HT-29 (cell line): ENCODE measurements at regions not wholly inside any gene's neighbourhood (a gene's known extent, or its start where the extent isn't known, plus 50 kb on each side); places are given as distances from the start of the nearest gene placed in this dataset.
A peak's percentile ranks its signal among the peaks of the same experiment; 100 is the strongest.
"Not testable (repeated sequence)": the region's sequence is repeated elsewhere in the genome, so short reads cannot be mapped to it uniquely, and the experiment has no call there.

Source experiments
- DNase-seq: peaks from one replicate; pipeline ENCODE4 v3.0.0-alpha.2; 2015; ENCODE audit warnings: low spot score

DNA sequence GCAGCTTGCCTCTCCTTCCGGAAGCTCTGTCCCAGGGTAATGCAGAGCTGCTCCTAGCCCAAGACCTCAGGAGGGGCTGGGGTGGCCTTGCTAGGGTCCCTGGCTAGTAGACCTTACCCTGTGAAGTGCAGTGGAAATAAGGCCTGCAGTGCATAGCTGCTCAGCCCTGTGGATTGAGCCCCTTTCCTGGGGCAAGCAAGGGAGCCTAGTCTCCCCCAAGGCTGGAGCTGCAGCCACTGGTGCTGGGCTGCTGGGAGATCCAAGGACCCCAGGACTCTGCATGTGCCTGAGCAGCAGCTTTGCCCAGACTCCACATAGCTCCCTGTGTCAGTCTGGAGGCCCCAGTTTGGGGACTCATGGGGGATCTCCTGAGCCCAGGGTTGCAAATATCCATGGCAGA lies 57.9 kb downstream of the FANCF start:
- DNase-seq: no peak

DNA sequence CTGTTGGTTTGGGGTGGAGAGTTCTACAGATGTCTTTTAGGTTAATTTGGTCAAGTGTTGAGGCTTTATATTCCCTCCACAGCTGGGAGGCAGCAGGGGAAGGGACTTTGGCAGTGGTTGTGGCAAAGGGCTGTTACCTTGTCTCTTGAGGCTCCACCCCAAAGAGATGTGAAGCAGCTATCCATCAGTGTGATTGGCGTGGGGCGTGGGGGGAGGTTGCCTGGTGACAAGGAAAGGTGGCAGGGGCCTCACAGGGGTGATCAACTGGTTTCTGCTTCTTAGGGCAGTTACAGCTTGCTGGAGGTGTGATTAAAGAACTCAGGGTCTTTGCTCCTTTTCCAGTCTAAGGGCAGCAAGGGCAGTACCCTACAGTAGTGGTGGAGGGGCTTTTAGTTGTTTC lies 59.3 kb downstream of the FANCF start:
- no peak for DNase-seq

DNA sequence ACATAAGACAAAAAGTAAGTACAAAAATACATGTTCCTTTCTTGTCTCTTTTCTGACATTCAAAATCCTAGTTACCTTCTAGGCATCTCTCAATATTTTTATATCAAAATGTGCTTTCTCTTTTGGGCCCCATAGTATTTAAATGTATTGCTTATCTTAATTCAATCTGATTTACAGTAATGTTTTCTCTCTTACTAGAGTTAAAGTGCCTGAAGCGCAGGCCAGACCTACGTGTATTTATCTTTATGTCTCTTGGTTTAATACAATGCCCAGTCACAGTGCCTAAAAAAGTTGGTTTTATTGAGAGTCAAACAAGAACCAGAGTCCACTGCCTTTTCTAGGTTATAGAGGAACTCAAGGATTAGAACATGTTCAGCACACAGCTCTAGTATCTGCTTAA lies 64.3 kb downstream of the FANCF start:
- DNase-seq: no peak

- no peak for DNase-seq
Observed at GRCh38 chr11:22559416-22559815, 66.2 kb downstream of the FANCF start.

DNA sequence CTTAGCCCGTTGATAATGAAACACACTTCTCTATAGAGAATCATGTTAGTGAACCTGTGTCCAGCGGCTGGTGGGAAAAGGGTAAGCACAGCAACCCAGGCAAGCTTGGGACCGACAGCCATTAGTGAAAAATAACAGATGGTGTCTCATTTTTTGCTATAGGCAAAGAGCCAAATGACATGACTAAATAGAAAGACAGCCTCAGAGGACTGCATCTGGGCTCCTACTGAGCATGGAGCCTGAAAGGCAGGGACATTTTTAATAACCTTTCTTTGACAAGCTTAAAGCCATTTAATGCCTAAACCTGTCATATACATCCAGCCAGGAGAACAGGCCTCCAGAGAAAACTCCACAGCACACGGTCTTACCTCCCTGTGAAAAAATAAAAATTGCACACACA lies 67.0 kb downstream of the FANCF start:
- DNase-seq: no peak

DNA sequence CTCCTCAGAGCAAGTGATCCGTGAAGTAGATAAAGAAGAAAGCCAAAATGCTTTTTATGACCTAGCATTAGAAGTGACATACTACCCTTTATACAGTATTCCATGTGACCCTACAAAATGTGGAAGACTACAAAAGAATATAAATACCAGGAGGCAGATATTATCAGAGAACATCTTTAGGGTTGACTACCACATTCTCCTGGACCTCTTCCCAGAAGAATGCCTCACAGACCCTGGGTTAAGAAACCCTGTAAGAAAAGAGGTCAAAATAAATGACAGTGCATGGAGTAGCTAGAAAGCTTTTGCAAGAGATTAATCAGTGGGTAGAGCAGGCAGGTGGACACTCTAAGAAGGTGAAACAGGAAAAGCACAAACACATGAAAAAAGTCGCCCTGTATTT lies 69.2 kb downstream of the FANCF start:
- no peak for DNase-seq

- DNase-seq: no peak
Observed at GRCh38 chr11:22555881-22556280, 69.7 kb downstream of the FANCF start.

DNA sequence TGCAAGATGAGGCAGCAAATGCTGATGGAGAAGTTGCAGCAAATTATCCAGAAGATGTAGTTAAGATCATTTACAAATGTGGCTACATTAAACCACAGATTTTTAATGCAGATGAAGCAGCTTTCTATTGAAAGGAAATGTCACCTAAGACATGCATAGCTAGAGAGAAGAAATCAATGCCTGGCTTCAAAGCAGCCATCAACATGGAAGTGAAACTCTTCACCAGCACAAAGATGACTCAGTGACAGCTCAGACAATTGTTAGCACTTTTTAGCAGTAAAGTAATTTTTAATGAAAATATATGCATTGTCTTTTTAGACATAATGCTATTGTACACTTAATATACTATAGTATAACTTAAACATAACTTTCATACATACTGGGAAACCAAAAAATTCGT lies 71.4 kb downstream of the FANCF start:
- no peak for DNase-seq

DNA sequence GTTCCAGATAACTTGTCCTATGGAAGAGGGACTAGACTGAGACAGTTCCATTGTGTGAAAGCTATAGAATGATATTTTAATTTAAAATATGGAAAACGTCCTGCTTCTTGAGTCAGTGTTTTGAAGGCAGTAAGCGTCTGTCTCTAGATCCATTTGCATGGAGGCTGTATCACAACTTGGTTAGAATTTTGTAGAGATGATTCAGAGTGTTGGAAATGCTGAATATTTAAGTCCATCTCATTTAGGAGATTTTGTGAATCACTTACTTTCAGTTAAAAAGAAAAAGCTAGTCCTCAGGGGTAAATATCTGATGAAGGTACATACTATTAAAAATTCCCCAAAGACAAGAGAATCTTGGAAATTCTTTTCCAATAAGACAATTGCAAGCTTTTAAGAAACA lies 72.7 kb downstream of the FANCF start:
- no peak for DNase-seq

- DNase-seq: no peak
Observed at GRCh38 chr11:22546746-22547145, 78.9 kb downstream of the FANCF start.

DNA sequence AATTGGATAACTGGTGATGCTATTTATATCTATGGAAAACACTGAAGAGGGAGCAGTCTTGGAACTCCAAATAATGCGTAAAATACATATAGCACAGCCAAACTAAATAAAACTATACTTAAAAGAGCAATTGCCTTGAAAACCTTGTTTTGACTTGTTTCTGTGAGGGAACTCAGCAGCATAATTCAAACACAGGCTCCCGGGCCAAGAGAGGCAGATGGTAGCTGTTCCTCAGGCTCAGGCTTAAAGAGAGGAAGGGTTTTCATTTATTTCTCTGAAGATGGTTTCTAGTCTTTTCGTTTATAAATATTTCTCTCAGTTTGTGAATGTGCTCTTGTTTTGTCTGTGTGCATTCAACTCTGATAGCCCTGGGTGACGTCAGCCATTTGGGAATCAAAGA lies 82.4 kb downstream of the FANCF start:
- no peak for DNase-seq

- DNase-seq: peak; percentile 62
Observed at GRCh38 chr11:22539821-22540256, 85.8 kb downstream of the FANCF start.

GRCh38 chr11:22536071-22536470 lies 89.6 kb downstream of the FANCF start:
- DNase-seq: no peak

GRCh38 chr11:22528612-22529429 lies 96.8 kb downstream of the FANCF start:
- DNase-seq: not testable (repeated sequence)

- no peak for DNase-seq
Observed at GRCh38 chr11:22522225-22522624, 103.4 kb downstream of the FANCF start.

GRCh38 chr11:22521226-22521625 lies 104.4 kb downstream of the FANCF start:
- peak; percentile 30 for DNase-seq

DNA sequence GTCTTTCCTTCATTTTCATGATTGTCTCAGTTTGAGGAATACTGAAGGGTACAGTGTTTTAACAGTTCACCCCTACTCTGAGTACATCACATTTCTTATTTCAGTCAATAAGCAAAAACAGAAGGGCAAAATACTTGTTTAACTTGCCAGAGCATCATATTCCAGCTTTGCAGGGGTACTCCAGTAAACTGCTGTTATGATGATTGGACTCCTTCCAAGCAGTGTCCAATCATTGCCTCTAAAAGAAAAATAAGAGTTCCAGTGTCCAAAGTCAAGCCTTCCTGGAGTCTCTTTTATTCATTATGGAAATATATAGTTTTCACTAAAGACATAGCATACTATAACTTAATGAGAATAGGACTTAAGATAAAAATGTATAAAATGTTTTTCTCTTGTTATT lies 105.1 kb downstream of the FANCF start:
- no peak for DNase-seq

DNA sequence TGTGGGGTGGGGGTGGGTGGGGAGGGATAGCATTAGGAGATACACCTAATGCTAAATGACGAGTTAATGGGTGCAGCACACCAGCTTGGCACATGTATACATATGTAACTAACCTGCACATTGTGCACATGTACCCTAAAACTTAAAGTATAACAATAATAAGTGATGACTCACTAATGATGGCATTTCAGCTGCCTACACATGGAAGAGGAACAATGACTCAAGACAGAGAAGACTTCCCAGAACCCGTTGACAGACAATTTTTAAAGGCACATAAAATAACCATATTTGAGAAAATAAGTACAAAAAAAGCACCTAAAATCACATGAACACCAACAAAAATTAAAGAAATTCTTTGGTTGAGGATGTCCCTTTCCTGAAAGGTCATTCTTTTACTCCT lies 107.3 kb downstream of the FANCF start:
- DNase-seq: not testable (repeated sequence)

GRCh38 chr11:22516111-22516510 lies 109.5 kb downstream of the FANCF start:
- no peak for DNase-seq

DNA sequence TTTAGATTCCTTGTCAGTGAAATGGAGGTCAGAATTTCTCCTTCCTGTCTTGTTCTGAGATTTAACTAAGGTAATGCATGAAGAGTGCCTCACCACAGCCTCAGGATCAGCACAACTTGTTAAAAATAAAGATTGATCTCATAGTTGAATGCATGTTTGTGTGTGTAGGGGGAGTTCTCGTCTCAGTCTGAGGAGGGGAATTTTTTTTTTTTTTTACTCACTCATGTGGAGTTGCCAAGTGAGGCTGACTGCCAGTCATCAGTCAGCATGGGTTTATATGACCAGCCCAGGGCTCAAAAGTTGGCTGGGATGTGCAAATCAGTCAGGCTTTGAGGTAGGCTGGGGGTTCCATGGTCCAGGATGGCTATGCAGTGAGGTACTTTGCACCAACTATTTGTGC lies 113.2 kb downstream of the FANCF start:
- no peak for DNase-seq

- peak; percentile 17 for DNase-seq
Observed at GRCh38 chr11:22510741-22511140, 114.9 kb downstream of the FANCF start.

DNA sequence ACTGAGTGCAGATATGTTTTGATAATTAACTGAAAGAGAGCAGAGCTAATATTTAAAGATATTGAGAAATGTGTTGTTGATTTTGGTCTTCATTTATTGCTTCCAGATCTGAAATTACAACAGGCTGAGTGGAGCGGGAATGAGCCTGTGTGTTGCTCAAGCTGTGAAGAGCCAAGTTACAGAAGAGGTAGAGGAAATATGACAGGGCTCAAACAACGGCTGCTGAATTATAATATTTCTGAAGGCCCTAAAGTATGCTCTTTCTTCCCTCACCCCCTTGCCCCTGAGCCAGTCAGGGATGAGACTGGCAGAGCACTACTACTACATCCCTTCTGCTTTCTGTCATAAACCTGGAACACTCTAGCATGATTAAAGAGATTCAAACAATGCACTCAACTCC lies 115.6 kb downstream of the FANCF start:
- no peak for DNase-seq

DNA sequence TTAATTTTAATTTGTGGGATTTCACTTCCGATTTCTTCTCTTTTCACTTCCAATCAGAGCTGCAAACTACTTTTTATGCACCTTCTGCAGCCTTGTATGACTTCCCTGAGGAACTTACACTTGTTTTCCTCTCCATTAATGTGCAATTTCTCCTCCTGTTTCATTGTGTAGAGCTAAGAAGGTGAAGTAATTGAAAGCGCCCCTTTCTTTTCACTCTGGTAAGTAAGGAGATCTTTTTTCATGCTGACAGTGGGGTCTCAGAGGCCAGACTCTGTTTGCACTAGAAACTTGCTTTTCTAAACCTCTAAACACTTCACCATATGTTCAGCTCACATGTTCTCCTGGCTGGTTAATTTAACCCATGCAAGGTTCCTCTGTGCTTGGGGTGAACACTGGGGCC lies 117.0 kb downstream of the FANCF start:
- no peak for DNase-seq

- no peak for DNase-seq
Observed at GRCh38 chr11:22497474-22497873, 128.1 kb downstream of the FANCF start.
